ENCODE measurements at regions not wholly inside any gene's neighbourhood (a gene's known extent, or its start where the extent isn't known, plus 50 kb on each side); places are given as distances from the start of the nearest gene placed in this dataset.

GRCh38 chr1:115450501-115451040 lies 112.5 kb upstream of the NGF start:
- TF ChIP-seq GATA1 (IDR thresholded peaks at IDR 0.05; ENCODE audit: low read depth, low read length): no peak
- no peak for TF ChIP-seq POLR2A (IDR thresholded peaks at IDR 0.05; ENCODE audit: low read length)

Data from erythroblast (primary cell).